ENCODE measurements at regions not wholly inside any gene's neighbourhood (a gene's known extent, or its start where the extent isn't known, plus 50 kb on each side); places are given as distances from the start of the nearest gene placed in this dataset.

DNA sequence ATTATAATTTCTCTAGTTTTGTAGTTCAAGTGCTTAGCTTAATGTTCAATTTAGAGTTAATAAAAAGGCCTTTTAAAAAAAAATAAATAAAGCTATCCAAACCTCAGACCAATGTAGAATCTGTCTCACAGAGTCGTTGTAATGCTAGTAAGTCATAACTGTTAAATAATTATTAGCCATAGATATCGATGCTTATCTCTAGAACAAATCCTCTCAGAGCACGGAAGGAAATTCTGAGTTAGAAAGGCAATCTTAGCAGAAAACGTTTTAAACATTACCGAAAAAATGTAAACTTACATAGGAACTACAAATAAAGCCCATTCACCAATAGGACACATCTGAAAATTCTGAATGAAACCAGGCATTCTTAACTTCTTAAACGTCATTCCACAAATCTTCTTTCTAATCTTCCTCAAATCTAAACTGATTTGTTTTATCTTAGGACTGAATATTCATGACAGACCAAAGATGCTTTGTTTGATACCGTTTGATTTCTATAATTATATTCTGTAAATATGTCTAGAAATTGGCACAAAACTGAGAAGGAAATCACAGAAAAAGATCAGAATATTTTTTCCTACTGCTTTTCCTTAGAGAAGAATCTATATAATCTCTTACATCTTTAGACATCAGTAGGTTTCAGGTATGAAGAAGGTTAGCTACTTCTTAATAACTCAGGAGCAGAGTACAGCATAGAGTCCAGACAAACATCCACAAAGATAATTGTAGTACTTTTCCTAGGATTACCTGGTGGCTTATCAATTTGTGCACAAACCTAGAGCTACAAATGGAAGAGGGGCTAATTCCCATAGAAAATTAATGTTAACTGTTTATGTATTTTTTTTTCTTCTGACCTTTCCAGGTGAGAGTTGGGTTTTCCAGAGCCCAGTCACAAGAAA lies 140.7 kb downstream of the BTC start:
- Histone ChIP-seq H3K9me3 (no peaks in the 10 kb centered on the region), H3K4me1 (no peaks in the 10 kb centered on the region), H3K27me3 (no peaks in the 10 kb centered on the region), H3K4me3 (ENCODE audit: low read depth, low read length) (no peak overlapping the region), H3K36me3 (no peaks in the 10 kb centered on the region)
- TF ChIP-seq, protein P1, sequence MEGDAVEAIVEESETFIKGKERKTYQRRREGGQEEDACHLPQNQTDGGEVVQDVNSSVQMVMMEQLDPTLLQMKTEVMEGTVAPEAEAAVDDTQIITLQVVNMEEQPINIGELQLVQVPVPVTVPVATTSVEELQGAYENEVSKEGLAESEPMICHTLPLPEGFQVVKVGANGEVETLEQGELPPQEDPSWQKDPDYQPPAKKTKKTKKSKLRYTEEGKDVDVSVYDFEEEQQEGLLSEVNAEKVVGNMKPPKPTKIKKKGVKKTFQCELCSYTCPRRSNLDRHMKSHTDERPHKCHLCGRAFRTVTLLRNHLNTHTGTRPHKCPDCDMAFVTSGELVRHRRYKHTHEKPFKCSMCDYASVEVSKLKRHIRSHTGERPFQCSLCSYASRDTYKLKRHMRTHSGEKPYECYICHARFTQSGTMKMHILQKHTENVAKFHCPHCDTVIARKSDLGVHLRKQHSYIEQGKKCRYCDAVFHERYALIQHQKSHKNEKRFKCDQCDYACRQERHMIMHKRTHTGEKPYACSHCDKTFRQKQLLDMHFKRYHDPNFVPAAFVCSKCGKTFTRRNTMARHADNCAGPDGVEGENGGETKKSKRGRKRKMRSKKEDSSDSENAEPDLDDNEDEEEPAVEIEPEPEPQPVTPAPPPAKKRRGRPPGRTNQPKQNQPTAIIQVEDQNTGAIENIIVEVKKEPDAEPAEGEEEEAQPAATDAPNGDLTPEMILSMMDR (IDR thresholded peaks at IDR 0.05; ENCODE audit: low read depth, low read length): no peak
- DNase-seq: no peak

DNA sequence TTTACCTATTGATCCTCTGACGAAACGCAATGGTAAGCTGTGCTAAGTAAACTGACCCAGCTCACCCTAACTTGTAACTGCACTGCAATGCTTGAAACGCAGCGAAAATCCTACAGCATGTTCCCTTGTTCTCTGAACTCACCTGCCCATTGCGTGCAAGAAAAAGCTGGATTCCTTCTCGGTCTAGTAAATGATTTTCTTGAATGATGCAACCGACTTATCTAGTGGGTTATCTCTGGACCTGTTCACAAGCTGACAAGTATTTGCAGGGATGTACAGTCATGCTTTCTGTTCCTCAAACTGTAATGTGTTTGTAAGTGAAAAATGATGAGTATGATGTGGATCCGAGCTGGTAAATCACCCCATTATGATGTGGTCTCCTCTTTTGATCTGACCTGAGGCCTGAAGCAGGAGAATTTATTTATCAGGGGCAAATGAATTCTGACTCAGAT lies 140.1 kb downstream of the BTC start:
- no peaks in the 10 kb centered on the region for H3K4me1 ChIP-seq
- TF ChIP-seq, protein P1 (IDR thresholded peaks at IDR 0.05; ENCODE audit: low read depth, low read length): no peak
- no peak for DNase-seq
- H3K9me3 ChIP-seq: no peaks in the 10 kb centered on the region
- no peaks in the 10 kb centered on the region for H3K36me3 ChIP-seq
- H3K4me3 ChIP-seq (ENCODE audit: low read depth, low read length): no peak overlapping the region
- no peaks in the 10 kb centered on the region for H3K27me3 ChIP-seq

DNA sequence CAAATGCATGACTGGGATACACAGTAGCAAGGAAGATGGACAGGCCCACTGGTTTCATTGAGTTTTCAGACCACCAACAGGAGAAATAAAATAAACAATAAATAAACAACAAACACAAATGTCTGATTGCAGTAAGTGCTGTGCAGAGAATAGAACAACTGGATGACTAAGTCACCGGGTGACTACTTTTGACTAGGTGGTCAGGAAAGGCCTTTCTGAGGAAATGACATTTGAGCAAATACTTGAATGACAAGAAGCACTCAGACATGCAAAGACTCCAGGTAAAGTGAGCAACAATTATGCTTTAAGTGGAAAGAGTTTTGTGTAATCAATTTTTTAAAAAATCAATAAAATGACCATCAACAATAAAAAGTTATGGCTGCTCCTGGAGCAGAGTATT lies 137.7 kb downstream of the BTC start:
- no peak for DNase-seq
- H3K36me3 ChIP-seq: no peaks in the 10 kb centered on the region
- H3K27me3 ChIP-seq: no peaks in the 10 kb centered on the region
- TF ChIP-seq, protein P1 (IDR thresholded peaks at IDR 0.05; ENCODE audit: low read depth, low read length): no peak
- H3K9me3 ChIP-seq: no peaks in the 10 kb centered on the region
- no peaks in the 10 kb centered on the region for H3K4me1 ChIP-seq
- no peak overlapping the region for H3K4me3 ChIP-seq (ENCODE audit: low read depth, low read length)

DNA sequence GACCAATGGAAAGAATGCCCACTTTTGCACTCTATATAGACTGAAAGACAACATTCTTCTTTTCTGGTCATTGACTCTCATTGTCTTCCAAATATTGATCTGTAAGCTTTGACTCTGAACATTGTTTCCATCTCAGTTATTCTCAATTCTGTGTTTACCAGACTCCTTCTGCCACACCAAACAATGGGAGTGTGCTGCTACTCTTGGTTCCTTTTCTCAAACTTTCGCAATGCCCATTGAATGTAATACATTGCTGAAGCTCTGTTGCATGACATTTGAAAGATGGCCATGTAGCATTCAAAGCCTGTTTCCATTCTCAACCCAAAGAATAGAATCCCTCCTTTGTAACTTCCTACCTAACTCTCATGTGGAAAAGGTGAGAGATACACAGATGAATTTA lies 136.2 kb downstream of the BTC start:
- Histone ChIP-seq H3K4me1 (no peaks in the 10 kb centered on the region), H3K9me3 (no peaks in the 10 kb centered on the region), H3K36me3 (no peaks in the 10 kb centered on the region), H3K27me3 (no peaks in the 10 kb centered on the region), H3K4me3 (ENCODE audit: low read depth, low read length) (no peak overlapping the region)
- no peak for DNase-seq
- TF ChIP-seq, protein P1 (IDR thresholded peaks at IDR 0.05; ENCODE audit: low read depth, low read length): no peak

GRCh38 chr4:74659576-74660411 lies 134.5 kb downstream of the BTC start:
- Histone ChIP-seq H3K4me3 (ENCODE audit: low read depth, low read length) (no peak overlapping the region), H3K4me1 (no peaks in the 10 kb centered on the region), H3K36me3 (no peaks in the 10 kb centered on the region), H3K27me3 (no peaks in the 10 kb centered on the region), H3K9me3 (no peaks in the 10 kb centered on the region)
- DNase-seq: no peak
- TF ChIP-seq, protein P1 (IDR thresholded peaks at IDR 0.05; ENCODE audit: low read depth, low read length): no peak
